ENCODE measurements at regions not wholly inside any gene's neighbourhood (a gene's known extent, or its start where the extent isn't known, plus 50 kb on each side); places are given as distances from the start of the nearest gene placed in this dataset.
"Not testable (repeated sequence)": the region's sequence is repeated elsewhere in the genome, so short reads cannot be mapped to it uniquely, and the experiment has no call there.

GRCh38 chr4:27668001-27668400 is 807.4 kb downstream of the STIM2 start:
- intact Hi-C loops (cut with DNase I), result no loop called here
- no peak for DNase-seq (ENCODE audit: low spot score)

- no peak for DNase-seq (ENCODE audit: low spot score)
- intact Hi-C loops (cut with DNase I), result no loop called here
Observed at GRCh38 chr4:27678027-27678426, 817.4 kb downstream of the STIM2 start.

- intact Hi-C loops (cut with DNase I), result no loop called here
- no peak for DNase-seq (ENCODE audit: low spot score)
Observed at GRCh38 chr4:27684610-27685011, 824.0 kb downstream of the STIM2 start.

GRCh38 chr4:27685091-27685490 is 824.5 kb downstream of the STIM2 start:
- DNase-seq (ENCODE audit: low spot score), result no peak
- intact Hi-C loops (cut with DNase I), result no loop called here

GRCh38 chr4:27685947-27686346 is 825.3 kb downstream of the STIM2 start:
- intact Hi-C loops (cut with DNase I), result no loop called here
- DNase-seq (ENCODE audit: low spot score), result no peak

GRCh38 chr4:27692158-27692557 is 831.5 kb downstream of the STIM2 start:
- intact Hi-C loops (cut with DNase I), result no loop called here
- no peak for DNase-seq (ENCODE audit: low spot score)

GRCh38 chr4:27692868-27693634 is 832.4 kb downstream of the STIM2 start:
- DNase-seq (ENCODE audit: low spot score), result no peak
- intact Hi-C loops (cut with DNase I), result no loop called here

- intact Hi-C loops (cut with DNase I); DNase-seq (ENCODE audit: low spot score): not testable (repeated sequence)
Observed at GRCh38 chr4:27696257-27696656, 835.6 kb downstream of the STIM2 start.

- no peak for DNase-seq (ENCODE audit: low spot score)
- intact Hi-C loops (cut with DNase I), result no loop called here
Observed at GRCh38 chr4:27701606-27702005, 841.0 kb downstream of the STIM2 start.

GRCh38 chr4:27702730-27703431 is 842.2 kb downstream of the STIM2 start:
- no peak for DNase-seq (ENCODE audit: low spot score)
- intact Hi-C loops (cut with DNase I), result no loop called here

- intact Hi-C loops (cut with DNase I), result no loop called here
- DNase-seq (ENCODE audit: low spot score), result no peak
Observed at GRCh38 chr4:27703771-27704170, 843.1 kb downstream of the STIM2 start.

- intact Hi-C loops (cut with DNase I), result no loop called here
- DNase-seq (ENCODE audit: low spot score), result no peak
Observed at GRCh38 chr4:27711041-27711440, 850.4 kb downstream of the STIM2 start.

GRCh38 chr4:27714073-27714472 is 853.4 kb downstream of the STIM2 start:
- intact Hi-C loops (cut with DNase I), result no loop called here
- no peak for DNase-seq (ENCODE audit: low spot score)

GRCh38 chr4:27716693-27717430 is 856.2 kb downstream of the STIM2 start:
- intact Hi-C loops (cut with DNase I), result no loop called here
- no peak for DNase-seq (ENCODE audit: low spot score)

- intact Hi-C loops (cut with DNase I), result no loop called here
- no peak for DNase-seq (ENCODE audit: low spot score)
Observed at GRCh38 chr4:27717431-27717755, 856.8 kb downstream of the STIM2 start.

GRCh38 chr4:27720010-27720766 is 859.5 kb downstream of the STIM2 start:
- DNase-seq (ENCODE audit: low spot score), result no peak
- intact Hi-C loops (cut with DNase I), result no loop called here

- intact Hi-C loops (cut with DNase I), result no loop called here
- DNase-seq (ENCODE audit: low spot score), result no peak
Observed at GRCh38 chr4:27721193-27721592, 860.6 kb downstream of the STIM2 start.

GRCh38 chr4:27728892-27729291 is 868.3 kb downstream of the STIM2 start:
- DNase-seq (ENCODE audit: low spot score), result no peak
- intact Hi-C loops (cut with DNase I), result no loop called here

GRCh38 chr4:27742816-27743215 is 882.2 kb downstream of the STIM2 start:
- intact Hi-C loops (cut with DNase I), result no loop called here
- no peak for DNase-seq (ENCODE audit: low spot score)
